ENCODE measurements at regions not wholly inside any gene's neighbourhood (a gene's known extent, or its start where the extent isn't known, plus 50 kb on each side); places are given as distances from the start of the nearest gene placed in this dataset.

- intact Hi-C loops (cut with DNase I): no loop called here
- Histone ChIP-seq H3K9ac (ENCODE audit: low read depth in 2 of 2, low read length in 2 of 2) (no peak overlapping the region), H3K4me3 (no peak overlapping the region), H3K36me3 (no peaks in the 10 kb centered on the region), H3K27me3 (no peaks in the 10 kb centered on the region), H3K4me1 (no peaks in the 10 kb centered on the region), H3K27ac (no peak overlapping the region), H3K9me3 (no peaks in the 10 kb centered on the region)
- no peak for DNase-seq
- no peak for TF ChIP-seq CTCF (IDR thresholded peaks at IDR 0.05)
Measured at GRCh38 chr3:19030522-19030839, 117.8 kb upstream of the KCNH8 start.

- H3K27me3 ChIP-seq: no peaks in the 10 kb centered on the region
- no peaks in the 10 kb centered on the region for H3K4me1 ChIP-seq
- no peak overlapping the region for H3K4me3 ChIP-seq
- H3K9me3 ChIP-seq: no peaks in the 10 kb centered on the region
- no peak for TF ChIP-seq CTCF (IDR thresholded peaks at IDR 0.05)
- no peaks in the 10 kb centered on the region for H3K36me3 ChIP-seq
- intact Hi-C loops (cut with DNase I): no loop called here
- no peak for DNase-seq
- no peak overlapping the region for H3K27ac ChIP-seq
- H3K9ac ChIP-seq (ENCODE audit: low read depth in 2 of 2, low read length in 2 of 2): no peak overlapping the region
Measured at GRCh38 chr3:19029837-19030521, 118.3 kb upstream of the KCNH8 start.

- H3K9ac ChIP-seq (ENCODE audit: low read depth in 2 of 2, low read length in 2 of 2): no peak overlapping the region
- no peak overlapping the region for H3K27ac ChIP-seq
- no peaks in the 10 kb centered on the region for H3K9me3 ChIP-seq
- no peaks in the 10 kb centered on the region for H3K4me1 ChIP-seq
- intact Hi-C loops (cut with DNase I): no loop called here
- no peak for TF ChIP-seq CTCF (IDR thresholded peaks at IDR 0.05)
- H3K4me3 ChIP-seq: no peak overlapping the region
- H3K27me3 ChIP-seq: no peaks in the 10 kb centered on the region
- H3K36me3 ChIP-seq: no peaks in the 10 kb centered on the region
- DNase-seq: no peak
Measured at GRCh38 chr3:19025441-19025840, 122.9 kb upstream of the KCNH8 start.

- no peaks in the 10 kb centered on the region for H3K9me3 ChIP-seq
- H3K4me3 ChIP-seq: no peak overlapping the region
- H3K27me3 ChIP-seq: no peaks in the 10 kb centered on the region
- H3K27ac ChIP-seq: no peak overlapping the region
- no peak for DNase-seq
- no peak overlapping the region for H3K9ac ChIP-seq (ENCODE audit: low read depth in 2 of 2, low read length in 2 of 2)
- TF ChIP-seq CTCF (IDR thresholded peaks at IDR 0.05): no peak
- H3K36me3 ChIP-seq: no peaks in the 10 kb centered on the region
- H3K4me1 ChIP-seq: no peaks in the 10 kb centered on the region
- intact Hi-C loops (cut with DNase I): no loop called here
Measured at GRCh38 chr3:19022546-19022945, 125.8 kb upstream of the KCNH8 start.

- Histone ChIP-seq H3K4me1 (no peaks in the 10 kb centered on the region), H3K27ac (no peak overlapping the region), H3K9ac (ENCODE audit: low read depth in 2 of 2, low read length in 2 of 2) (no peak overlapping the region), H3K27me3 (no peaks in the 10 kb centered on the region), H3K4me3 (no peak overlapping the region), H3K9me3 (no peaks in the 10 kb centered on the region), H3K36me3 (no peaks in the 10 kb centered on the region)
- no peak for TF ChIP-seq CTCF (IDR thresholded peaks at IDR 0.05)
- intact Hi-C loops (cut with DNase I): no loop called here
- DNase-seq: no peak
Measured at GRCh38 chr3:19016851-19017250, 131.5 kb upstream of the KCNH8 start.

All from colonic mucosa (tissue), 4 donors.